OCI-LY3 (cell line): ENCODE measurements at regions not wholly inside any gene's neighbourhood (a gene's known extent, or its start where the extent isn't known, plus 50 kb on each side); places are given as distances from the start of the nearest gene placed in this dataset.
"Not testable (repeated sequence)": the region's sequence is repeated elsewhere in the genome, so short reads cannot be mapped to it uniquely, and the experiment has no call there.

Experiments
- H2AFZ ChIP-seq: fragments of 200-600, 300-600 bp; shearing (Covaris generic); 2 replicates; pipeline ENCODE4 v1.6.0; 2014; ENCODE audit warnings: antibody characterized with exemption, low read depth, low read length
- H3K27ac ChIP-seq: fragments of 200-600, 300-600 bp; sonication (generic); 2 replicates; pipeline ENCODE4 v1.5.1; 2014; ENCODE audit warnings: mild to moderate bottlenecking, low read length, moderate library complexity, mixed read lengths
- H3K27me3 ChIP-seq: fragments of 200-600, 300-600 bp; sonication (generic); 2 replicates; pipeline ENCODE4 v1.6.1; 2014; ENCODE audit warnings: low read depth, low read length, mixed read lengths
- H3K36me3 ChIP-seq: fragments of 200-600, 300-600 bp; sonication (generic); replicated peaks from 2 replicates; pipeline ENCODE3; 2014; ENCODE audit warnings: low read depth, low read length, mixed read lengths
- H3K4me1 ChIP-seq: fragments of 300-600, 200-600 bp; sonication (generic); 2 replicates; pipeline ENCODE4 v1.6.1; 2014; ENCODE audit warnings: low read length, mixed read lengths
- H3K4me2 ChIP-seq: fragments of 200-600, 300-600 bp; sonication (generic); 2 replicates; pipeline ENCODE4 v1.6.1; 2014; ENCODE audit warnings: low read length, mixed read lengths
- H3K4me3 ChIP-seq: fragments of 300-600, 200-600 bp; sonication (generic); 2 replicates; pipeline ENCODE4 v1.5.1; 2014; ENCODE audit warnings: antibody characterized with exemption, mild to moderate bottlenecking, low read length, moderate library complexity
- H3K79me2 ChIP-seq: fragments of 300-600, 200-600 bp; shearing (Covaris generic); 2 replicates; pipeline ENCODE4 v1.6.1; 2014; ENCODE audit warnings: mild to moderate bottlenecking, low read length, mixed read lengths
- H3K9ac ChIP-seq: fragments of 300-600, 200-600 bp; shearing (Covaris generic); 2 replicates; pipeline ENCODE4 v1.6.0; 2014; ENCODE audit warnings: mild to moderate bottlenecking, low read length, moderate library complexity
- H3K9me3 ChIP-seq: fragments of 200-600, 300-600 bp; shearing (Covaris generic); 2 replicates; pipeline ENCODE4 v1.6.1; 2014; ENCODE audit warnings: low read length, mixed read lengths; ENCODE audit not compliant: insufficient read depth
- H4K20me1 ChIP-seq: fragments of 200-600, 300-600 bp; sonication (generic); 2 replicates; pipeline ENCODE4 v1.6.1; 2016; ENCODE audit warnings: low read length, mixed read lengths; ENCODE audit not compliant: insufficient read depth
- EZH2phosphoT487 ChIP-seq: fragments of 200-600 bp; shearing (Covaris generic); IDR thresholded peaks from 2 replicates; pipeline ENCODE4 v1.6.1; 2018; ENCODE audit warnings: antibody characterized with exemption, mixed run types, low read depth
- TF ChIP-seq, protein P1 (sequence below): fragments of 200-600, 300-600 bp; sonication (generic); IDR thresholded peaks from 2 replicates; pipeline ENCODE4 v1.5.1; 2014; ENCODE audit warnings: antibody characterized with exemption, low read length, low read depth

DNA sequence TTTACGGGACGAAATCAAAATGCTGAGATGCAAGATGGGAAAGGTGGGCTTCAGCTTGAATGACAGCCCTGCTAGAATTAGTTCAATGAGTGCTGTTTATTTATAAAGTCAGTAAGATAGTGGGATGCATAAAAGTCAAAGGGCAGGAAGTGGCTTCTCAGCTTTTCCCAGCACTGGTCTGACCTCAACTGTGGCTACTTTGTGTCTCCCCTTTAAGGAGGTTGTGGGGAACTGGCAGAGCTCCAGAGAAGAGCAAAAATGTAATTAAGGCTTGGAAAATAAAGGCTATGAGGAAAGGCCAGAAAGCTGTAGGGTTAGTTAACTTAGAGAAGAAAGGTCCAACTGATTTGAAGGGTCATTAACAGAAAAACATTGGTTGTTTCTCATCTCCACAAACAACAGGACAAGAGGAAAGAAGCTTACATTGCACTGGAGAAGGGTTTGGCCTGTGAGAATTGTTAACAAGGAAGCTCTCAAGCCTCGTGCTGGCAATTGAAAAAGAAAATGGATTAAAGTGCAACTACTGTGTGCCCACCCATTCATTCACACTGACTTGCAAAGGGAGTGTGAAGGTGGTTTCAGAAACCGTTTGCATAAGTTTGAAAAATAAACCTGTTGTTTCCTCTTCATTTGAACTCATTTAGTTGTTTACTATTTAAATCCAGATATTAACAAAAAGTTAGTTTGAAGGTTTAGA lies 68.8 kb upstream of the CD28 start:
- H4K20me1 ChIP-seq = no peaks in the 10 kb centered on the region
- no peak overlapping the region for H3K4me3 ChIP-seq
- no peak overlapping the region for H3K4me2 ChIP-seq
- no peaks in the 10 kb centered on the region for H3K9me3 ChIP-seq
- H3K27ac ChIP-seq = no peak overlapping the region
- H3K9ac ChIP-seq = no peak overlapping the region
- H2AFZ ChIP-seq = no peak overlapping the region
- H3K27me3 ChIP-seq = no peaks in the 10 kb centered on the region
- TF ChIP-seq, protein P1, sequence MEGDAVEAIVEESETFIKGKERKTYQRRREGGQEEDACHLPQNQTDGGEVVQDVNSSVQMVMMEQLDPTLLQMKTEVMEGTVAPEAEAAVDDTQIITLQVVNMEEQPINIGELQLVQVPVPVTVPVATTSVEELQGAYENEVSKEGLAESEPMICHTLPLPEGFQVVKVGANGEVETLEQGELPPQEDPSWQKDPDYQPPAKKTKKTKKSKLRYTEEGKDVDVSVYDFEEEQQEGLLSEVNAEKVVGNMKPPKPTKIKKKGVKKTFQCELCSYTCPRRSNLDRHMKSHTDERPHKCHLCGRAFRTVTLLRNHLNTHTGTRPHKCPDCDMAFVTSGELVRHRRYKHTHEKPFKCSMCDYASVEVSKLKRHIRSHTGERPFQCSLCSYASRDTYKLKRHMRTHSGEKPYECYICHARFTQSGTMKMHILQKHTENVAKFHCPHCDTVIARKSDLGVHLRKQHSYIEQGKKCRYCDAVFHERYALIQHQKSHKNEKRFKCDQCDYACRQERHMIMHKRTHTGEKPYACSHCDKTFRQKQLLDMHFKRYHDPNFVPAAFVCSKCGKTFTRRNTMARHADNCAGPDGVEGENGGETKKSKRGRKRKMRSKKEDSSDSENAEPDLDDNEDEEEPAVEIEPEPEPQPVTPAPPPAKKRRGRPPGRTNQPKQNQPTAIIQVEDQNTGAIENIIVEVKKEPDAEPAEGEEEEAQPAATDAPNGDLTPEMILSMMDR = no peak
- no peak for TF ChIP-seq EZH2phosphoT487
- no peaks in the 10 kb centered on the region for H3K36me3 ChIP-seq
- H3K79me2 ChIP-seq = no peaks in the 10 kb centered on the region
- no peaks in the 10 kb centered on the region for H3K4me1 ChIP-seq

DNA sequence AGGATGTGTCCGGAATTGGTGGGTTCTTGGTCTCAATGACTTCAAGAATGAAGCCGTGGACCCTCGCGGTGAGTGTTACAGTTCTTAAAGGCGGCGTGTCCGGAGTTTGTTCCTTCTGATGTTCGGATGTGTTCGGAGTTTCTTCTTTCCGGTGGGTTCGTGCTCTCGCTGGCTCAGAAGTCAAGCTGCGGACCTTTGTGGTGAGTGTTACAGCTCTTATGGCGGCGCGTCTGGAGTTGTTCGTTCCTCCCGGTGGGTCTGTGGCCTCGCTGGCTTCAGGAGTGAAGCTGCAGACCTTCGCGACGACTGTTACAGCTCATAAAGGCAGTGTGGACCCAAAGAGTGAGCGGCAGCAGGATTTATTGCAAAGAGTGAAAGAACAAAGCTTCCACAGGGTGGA lies 64.6 kb upstream of the CD28 start:
- H2AFZ ChIP-seq = not testable (repeated sequence)

DNA sequence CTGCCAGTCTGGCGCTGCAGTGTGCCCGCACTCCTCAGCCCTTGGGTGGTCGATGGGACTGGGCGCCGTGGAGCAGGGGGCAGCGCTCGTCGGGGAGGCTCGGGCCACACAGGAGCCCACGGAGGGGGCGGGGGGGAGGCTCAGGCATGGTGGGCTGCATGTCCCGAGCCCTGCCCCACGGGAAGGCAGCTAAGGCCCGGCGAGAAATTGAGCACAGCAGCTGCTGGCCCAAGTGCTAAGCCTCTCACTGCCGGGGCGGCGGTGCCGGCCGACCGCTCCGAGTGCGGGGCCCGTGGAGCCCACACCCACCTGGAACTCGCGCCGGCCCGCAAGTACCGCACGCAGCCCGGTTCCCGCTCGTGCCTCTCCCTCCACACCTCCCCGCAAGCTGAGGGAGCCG lies 63.6 kb upstream of the CD28 start:
- H3K4me1 ChIP-seq, H3K9ac ChIP-seq, H3K27ac ChIP-seq, H4K20me1 ChIP-seq, H3K4me2 ChIP-seq, H3K4me3 ChIP-seq, H3K27me3 ChIP-seq, H3K9me3 ChIP-seq, H3K79me2 ChIP-seq, H3K36me3 ChIP-seq, H2AFZ ChIP-seq: not testable (repeated sequence)

More for the DNA sequence above, 64.6 kb upstream of the CD28 start:
- H3K79me2 ChIP-seq, H3K9me3 ChIP-seq, H3K27me3 ChIP-seq, H3K4me1 ChIP-seq, H3K27ac ChIP-seq, H3K9ac ChIP-seq, H3K4me3 ChIP-seq, H3K36me3 ChIP-seq, H4K20me1 ChIP-seq, H3K4me2 ChIP-seq: not testable (repeated sequence)

DNA sequence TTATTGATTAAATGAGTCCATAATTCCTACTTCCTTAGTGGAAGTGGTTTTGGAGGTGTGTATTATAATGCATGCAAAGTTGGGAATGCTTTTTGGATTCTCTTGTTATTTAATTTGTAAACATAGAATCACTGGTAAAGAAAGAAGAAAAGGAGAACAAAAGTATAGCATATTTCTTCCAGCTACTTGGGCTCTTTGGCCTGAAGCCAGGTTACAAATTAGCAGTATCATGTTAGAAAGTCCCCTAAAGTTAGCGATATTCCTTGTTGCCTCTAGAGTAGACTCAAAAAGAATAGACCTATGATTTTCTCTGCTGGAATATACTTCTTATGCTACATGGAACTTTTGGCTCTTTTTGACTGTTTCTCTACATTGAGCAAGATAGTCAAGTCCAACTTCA lies 60.6 kb upstream of the CD28 start:
- Histone ChIP-seq H3K4me3 (no peak overlapping the region), H3K9ac (no peak overlapping the region), H3K27me3 (peaks cover 9% of the 10 kb centered on the region; the same call in 1 of the 2 replicates), H3K27ac (no peak overlapping the region), H3K4me2 (no peak overlapping the region), H4K20me1 (no peaks in the 10 kb centered on the region), H3K4me1 (peaks cover 7% of the 10 kb centered on the region; the same call in 1 of the 2 replicates), H2AFZ (no peak overlapping the region), H3K9me3 (no peaks in the 10 kb centered on the region), H3K36me3 (no peaks in the 10 kb centered on the region), H3K79me2 (no peaks in the 10 kb centered on the region)
- TF ChIP-seq EZH2phosphoT487 = no peak
- TF ChIP-seq, protein P1 = no peak

DNA sequence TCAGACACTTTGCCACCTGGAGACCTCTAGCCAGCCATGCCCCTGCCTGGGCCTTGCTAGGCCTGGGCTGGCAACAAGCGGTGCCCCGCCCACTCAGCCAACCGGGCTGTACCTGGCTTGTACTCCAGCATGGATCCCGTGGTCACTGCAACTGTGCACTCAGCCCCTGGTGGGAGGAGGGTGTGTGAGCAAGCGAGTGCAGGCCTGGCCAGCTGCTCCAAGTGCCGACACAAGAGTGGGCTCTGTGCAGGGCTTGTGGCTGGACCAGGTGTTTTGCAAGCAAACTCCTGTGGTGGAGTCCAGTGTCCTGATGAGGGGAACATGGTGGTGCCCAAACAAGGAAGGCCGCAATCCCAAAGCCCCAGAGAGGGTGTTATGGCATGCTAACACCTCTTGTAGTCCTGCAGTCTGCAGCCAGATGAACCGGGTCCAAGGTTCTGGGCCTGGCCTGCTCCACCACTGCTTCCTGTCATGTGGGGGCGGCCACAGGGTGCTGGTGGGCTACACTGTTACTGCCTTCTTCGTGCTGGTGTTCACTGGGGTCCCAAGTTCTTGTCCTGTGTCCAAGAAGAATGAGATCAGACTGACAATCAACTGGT lies 60.1 kb upstream of the CD28 start:
- no peaks in the 10 kb centered on the region for H4K20me1 ChIP-seq
- no peak overlapping the region for H3K9ac ChIP-seq
- H3K27ac ChIP-seq = no peak overlapping the region
- H3K4me2 ChIP-seq = no peak overlapping the region
- H3K36me3 ChIP-seq = no peaks in the 10 kb centered on the region
- H3K27me3 ChIP-seq = peaks cover 9% of the 10 kb centered on the region; the same call in 1 of the 2 replicates
- H3K4me1 ChIP-seq = peaks cover 11% of the 10 kb centered on the region; the same call in 1 of the 2 replicates
- no peaks in the 10 kb centered on the region for H3K79me2 ChIP-seq
- TF ChIP-seq EZH2phosphoT487 = no peak
- TF ChIP-seq, protein P1 = no peak
- H2AFZ ChIP-seq = no peak overlapping the region
- H3K9me3 ChIP-seq = no peaks in the 10 kb centered on the region
- no peak overlapping the region for H3K4me3 ChIP-seq
